ENCODE measurements at regions not wholly inside any gene's neighbourhood (a gene's known extent, or its start where the extent isn't known, plus 50 kb on each side); places are given as distances from the start of the nearest gene placed in this dataset.

- Mint-ChIP-seq H3K4me1 (peaks cover 7% of the 10 kb centered on the region), H3K27ac (no peak overlapping the region), H3K4me3 (no peak overlapping the region), H3K36me3 (no peaks in the 10 kb centered on the region), H3K27me3 (ENCODE audit: low read depth) (no peaks in the 10 kb centered on the region), H3K9me3 (peaks cover 6% of the 10 kb centered on the region)
- TF ChIP-seq CTCF (IDR thresholded peaks at IDR 0.05; ENCODE audit: unreplicated experiment), result no peak
- no peak for DNase-seq (ENCODE audit: low spot score in 2 of 2, unreplicated experiment in 2 of 2)
Observed at GRCh38 chr12:69023840-69024239, 90.9 kb upstream of the CPM start.

GRCh38 chr12:69024413-69024812 lies 91.4 kb upstream of the CPM start:
- Mint-ChIP-seq H3K27me3 (ENCODE audit: low read depth) (no peaks in the 10 kb centered on the region), H3K27ac (no peak overlapping the region), H3K4me1 (peaks cover 7% of the 10 kb centered on the region), H3K4me3 (no peak overlapping the region), H3K9me3 (peaks cover 6% of the 10 kb centered on the region), H3K36me3 (no peaks in the 10 kb centered on the region)
- DNase-seq (ENCODE audit: low spot score in 2 of 2, unreplicated experiment in 2 of 2), result no peak
- TF ChIP-seq CTCF (IDR thresholded peaks at IDR 0.05; ENCODE audit: unreplicated experiment), result no peak

- Mint-ChIP-seq H3K9me3 (peaks cover 6% of the 10 kb centered on the region), H3K4me1 (peaks cover 7% of the 10 kb centered on the region), H3K4me3 (no peak overlapping the region), H3K27ac (no peak overlapping the region), H3K36me3 (no peaks in the 10 kb centered on the region), H3K27me3 (ENCODE audit: low read depth) (no peaks in the 10 kb centered on the region)
- DNase-seq (ENCODE audit: low spot score in 2 of 2, unreplicated experiment in 2 of 2), result no peak
- TF ChIP-seq CTCF (IDR thresholded peaks at IDR 0.05; ENCODE audit: unreplicated experiment), result no peak
Observed at GRCh38 chr12:69024907-69025306, 91.9 kb upstream of the CPM start.

- H3K9me3 Mint-ChIP-seq, result no peaks in the 10 kb centered on the region
- H3K4me1 Mint-ChIP-seq, result peaks cover 7% of the 10 kb centered on the region
- no peaks in the 10 kb centered on the region for H3K36me3 Mint-ChIP-seq
- DNase-seq (ENCODE audit: low spot score in 2 of 2, unreplicated experiment in 2 of 2), result no peak
- TF ChIP-seq CTCF (IDR thresholded peaks at IDR 0.05; ENCODE audit: unreplicated experiment), result no peak
- H3K4me3 Mint-ChIP-seq, result no peak overlapping the region
- H3K27ac Mint-ChIP-seq, result no peak overlapping the region
- no peaks in the 10 kb centered on the region for H3K27me3 Mint-ChIP-seq (ENCODE audit: low read depth)
Observed at GRCh38 chr12:69026336-69026735, 93.4 kb upstream of the CPM start.

- Mint-ChIP-seq H3K36me3 (no peaks in the 10 kb centered on the region), H3K4me3 (no peak overlapping the region), H3K4me1 (peaks cover 7% of the 10 kb centered on the region), H3K9me3 (no peaks in the 10 kb centered on the region), H3K27ac (no peak overlapping the region), H3K27me3 (ENCODE audit: low read depth) (no peaks in the 10 kb centered on the region)
- no peak for TF ChIP-seq CTCF (IDR thresholded peaks at IDR 0.05; ENCODE audit: unreplicated experiment)
- DNase-seq (ENCODE audit: low spot score in 2 of 2, unreplicated experiment in 2 of 2), result no peak
Observed at GRCh38 chr12:69027411-69027881, 94.5 kb upstream of the CPM start.

Data from mesothelial cell of epicardium (in vitro differentiated cells).